SU-DHL-6 (cell line): ENCODE measurements at regions not wholly inside any gene's neighbourhood (a gene's known extent, or its start where the extent isn't known, plus 50 kb on each side); places are given as distances from the start of the nearest gene placed in this dataset.

Source experiments
- EZH2phosphoT487 ChIP-seq: fragments of 200-600 bp; sonication (generic), shearing (Covaris generic); conservative IDR thresholded peaks from 2 replicates; pipeline ENCODE4 v1.6.1; 2018; ENCODE audit warnings: mild to moderate bottlenecking, antibody characterized with exemption, low read length, moderate library complexity, mixed read lengths
- TF ChIP-seq, protein P1 (sequence below): fragments of 200-600 bp; sonication (generic); IDR thresholded peaks from one replicate; pipeline ENCODE4 v1.5.1; 2017; ENCODE audit warnings: antibody characterized with exemption, mild to moderate bottlenecking, low read length, moderate library complexity; ENCODE audit not compliant: insufficient read depth, poor library complexity, severe bottlenecking

DNA sequence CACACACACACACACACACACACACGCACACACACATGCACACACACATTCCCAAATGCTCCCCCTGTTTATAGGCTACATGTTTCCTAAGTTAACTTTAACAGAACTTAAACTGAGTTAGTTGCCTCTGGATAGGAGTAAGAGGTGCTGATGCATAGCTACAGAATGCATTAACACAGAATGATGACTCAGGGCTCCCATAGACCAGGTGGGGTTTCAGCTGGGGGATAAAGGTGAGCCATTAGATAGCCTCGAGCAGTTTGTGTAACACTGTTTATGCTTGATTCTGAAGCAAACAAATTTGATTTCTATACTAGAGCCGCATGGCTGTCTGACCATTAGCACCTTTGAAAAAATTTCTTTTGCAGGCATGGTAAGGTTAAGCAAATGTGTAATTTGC lies 741.0 kb downstream of the PLCL1 start:
- no peak for TF ChIP-seq EZH2phosphoT487
- TF ChIP-seq, protein P1, sequence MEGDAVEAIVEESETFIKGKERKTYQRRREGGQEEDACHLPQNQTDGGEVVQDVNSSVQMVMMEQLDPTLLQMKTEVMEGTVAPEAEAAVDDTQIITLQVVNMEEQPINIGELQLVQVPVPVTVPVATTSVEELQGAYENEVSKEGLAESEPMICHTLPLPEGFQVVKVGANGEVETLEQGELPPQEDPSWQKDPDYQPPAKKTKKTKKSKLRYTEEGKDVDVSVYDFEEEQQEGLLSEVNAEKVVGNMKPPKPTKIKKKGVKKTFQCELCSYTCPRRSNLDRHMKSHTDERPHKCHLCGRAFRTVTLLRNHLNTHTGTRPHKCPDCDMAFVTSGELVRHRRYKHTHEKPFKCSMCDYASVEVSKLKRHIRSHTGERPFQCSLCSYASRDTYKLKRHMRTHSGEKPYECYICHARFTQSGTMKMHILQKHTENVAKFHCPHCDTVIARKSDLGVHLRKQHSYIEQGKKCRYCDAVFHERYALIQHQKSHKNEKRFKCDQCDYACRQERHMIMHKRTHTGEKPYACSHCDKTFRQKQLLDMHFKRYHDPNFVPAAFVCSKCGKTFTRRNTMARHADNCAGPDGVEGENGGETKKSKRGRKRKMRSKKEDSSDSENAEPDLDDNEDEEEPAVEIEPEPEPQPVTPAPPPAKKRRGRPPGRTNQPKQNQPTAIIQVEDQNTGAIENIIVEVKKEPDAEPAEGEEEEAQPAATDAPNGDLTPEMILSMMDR, result no peak
